ENCODE measurements at regions not wholly inside any gene's neighbourhood (a gene's known extent, or its start where the extent isn't known, plus 50 kb on each side); places are given as distances from the start of the nearest gene placed in this dataset.

DNA sequence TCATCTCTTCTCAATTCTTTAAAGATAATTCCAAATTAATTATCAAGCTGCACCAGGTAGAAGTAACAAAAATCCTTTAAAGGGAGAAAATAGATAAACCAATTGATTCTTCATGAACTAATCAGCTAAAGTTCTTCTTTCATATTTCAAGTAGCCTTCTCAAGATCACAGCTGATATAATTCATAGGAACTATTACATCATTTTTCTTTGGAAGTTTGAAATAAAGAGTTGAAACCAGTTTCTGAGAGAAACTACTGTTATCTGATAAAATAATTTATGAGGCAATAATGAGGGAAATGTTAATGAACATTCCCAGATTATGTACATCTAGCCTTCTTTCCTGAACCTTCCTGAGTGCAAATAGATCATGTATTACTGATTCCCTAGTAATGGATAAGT, 484.9 kb downstream of the METTL4 start:
- in situ Hi-C loops (cut with MboI; ENCODE audit: low sequenced_read_pairs, unreplicated experiment) = no loop called here
- DNase-seq (ENCODE audit: low spot score) = no peak
- TF ChIP-seq, protein P1, sequence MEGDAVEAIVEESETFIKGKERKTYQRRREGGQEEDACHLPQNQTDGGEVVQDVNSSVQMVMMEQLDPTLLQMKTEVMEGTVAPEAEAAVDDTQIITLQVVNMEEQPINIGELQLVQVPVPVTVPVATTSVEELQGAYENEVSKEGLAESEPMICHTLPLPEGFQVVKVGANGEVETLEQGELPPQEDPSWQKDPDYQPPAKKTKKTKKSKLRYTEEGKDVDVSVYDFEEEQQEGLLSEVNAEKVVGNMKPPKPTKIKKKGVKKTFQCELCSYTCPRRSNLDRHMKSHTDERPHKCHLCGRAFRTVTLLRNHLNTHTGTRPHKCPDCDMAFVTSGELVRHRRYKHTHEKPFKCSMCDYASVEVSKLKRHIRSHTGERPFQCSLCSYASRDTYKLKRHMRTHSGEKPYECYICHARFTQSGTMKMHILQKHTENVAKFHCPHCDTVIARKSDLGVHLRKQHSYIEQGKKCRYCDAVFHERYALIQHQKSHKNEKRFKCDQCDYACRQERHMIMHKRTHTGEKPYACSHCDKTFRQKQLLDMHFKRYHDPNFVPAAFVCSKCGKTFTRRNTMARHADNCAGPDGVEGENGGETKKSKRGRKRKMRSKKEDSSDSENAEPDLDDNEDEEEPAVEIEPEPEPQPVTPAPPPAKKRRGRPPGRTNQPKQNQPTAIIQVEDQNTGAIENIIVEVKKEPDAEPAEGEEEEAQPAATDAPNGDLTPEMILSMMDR (IDR thresholded peaks at IDR 0.05; ENCODE audit: borderline replicate concordance, control extremely low read depth, extremely low read depth, insufficient read depth, missing control alignments) = no peak

DNA sequence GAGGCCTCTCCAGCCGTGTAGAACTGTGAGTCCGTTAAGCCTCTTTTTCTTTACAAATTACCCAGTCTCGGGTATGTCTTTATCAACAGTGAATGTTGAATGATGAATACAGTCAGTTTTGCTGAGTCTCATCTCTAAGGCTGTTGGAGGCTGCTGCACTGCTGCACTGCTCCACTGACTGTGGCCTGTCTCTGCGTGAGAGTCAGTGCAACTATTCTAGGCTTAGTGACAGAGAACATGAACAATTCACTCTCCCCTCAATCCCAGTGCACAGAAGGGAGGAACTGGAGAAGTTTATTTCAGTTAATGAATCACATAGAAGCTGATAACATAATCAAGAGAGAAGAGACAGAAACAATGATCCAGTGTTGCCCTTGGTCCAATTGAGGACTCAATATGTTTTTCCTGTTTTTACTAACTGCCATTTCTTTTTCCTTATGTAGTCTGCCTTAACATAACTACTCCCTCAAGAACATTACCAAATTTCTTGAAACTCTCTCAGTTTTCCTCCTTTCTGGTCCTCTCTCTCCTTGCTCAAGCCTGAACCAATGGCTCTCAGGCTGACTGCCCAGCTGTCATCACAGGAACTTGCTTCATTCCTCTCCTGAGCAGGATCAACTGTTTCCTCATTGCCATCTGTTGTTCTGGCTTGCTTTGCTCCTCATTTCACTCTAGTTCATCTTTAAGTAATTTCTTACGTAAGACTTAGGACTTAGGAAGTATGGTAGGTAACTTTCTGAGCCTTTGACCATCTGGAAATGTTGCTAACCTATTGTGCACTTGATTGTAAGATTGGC, 483.2 kb downstream of the METTL4 start:
- TF ChIP-seq, protein P1 (IDR thresholded peaks at IDR 0.05; ENCODE audit: borderline replicate concordance, control extremely low read depth, extremely low read depth, insufficient read depth, missing control alignments) = no peak
- in situ Hi-C loops (cut with MboI; ENCODE audit: low sequenced_read_pairs, unreplicated experiment) = no loop called here
- no peak for DNase-seq (ENCODE audit: low spot score)

DNA sequence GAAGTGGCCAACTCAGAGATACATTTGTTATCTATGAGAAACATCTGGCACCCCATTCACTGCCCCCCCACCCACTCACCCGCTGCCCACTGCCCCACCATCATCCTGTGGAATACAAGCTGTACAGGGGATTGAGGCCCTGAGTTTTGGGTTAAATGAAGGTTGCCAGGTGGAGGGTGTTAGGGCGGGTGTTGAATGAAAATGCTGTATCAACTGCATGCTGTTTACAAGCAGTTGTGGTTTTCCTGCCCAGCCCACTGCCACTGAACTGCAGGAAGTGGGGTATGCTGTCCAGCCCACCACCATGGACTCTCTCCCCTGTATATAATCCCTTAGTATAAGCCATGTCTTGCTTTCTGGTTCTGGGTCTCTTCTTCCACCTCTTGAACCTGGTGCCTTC, 481.9 kb downstream of the METTL4 start:
- in situ Hi-C loops (cut with MboI; ENCODE audit: low sequenced_read_pairs, unreplicated experiment) = no loop called here
- TF ChIP-seq, protein P1 (IDR thresholded peaks at IDR 0.05; ENCODE audit: borderline replicate concordance, control extremely low read depth, extremely low read depth, insufficient read depth, missing control alignments) = no peak
- DNase-seq (ENCODE audit: low spot score) = no peak

DNA sequence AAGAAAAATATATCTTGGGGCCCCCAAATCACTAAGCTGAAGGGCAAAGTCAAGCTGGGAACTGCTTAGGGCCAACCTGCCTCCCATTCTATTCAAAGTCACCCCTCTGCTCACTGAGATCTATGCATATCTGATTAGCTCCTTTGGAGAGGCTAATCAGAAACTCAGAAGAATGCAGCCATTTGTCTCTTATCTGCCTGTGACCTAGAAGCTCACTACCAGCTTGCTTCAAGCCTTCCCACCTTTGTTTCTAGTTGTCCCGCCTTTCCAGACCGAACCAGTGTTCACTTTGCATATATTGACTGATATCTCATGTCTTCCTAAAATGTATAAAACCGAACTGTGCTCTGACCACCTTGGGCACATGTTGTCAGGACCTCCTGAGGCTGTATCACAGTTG, 479.4 kb downstream of the METTL4 start:
- in situ Hi-C loops (cut with MboI; ENCODE audit: low sequenced_read_pairs, unreplicated experiment) = no loop called here
- TF ChIP-seq, protein P1 (IDR thresholded peaks at IDR 0.05; ENCODE audit: borderline replicate concordance, control extremely low read depth, extremely low read depth, insufficient read depth, missing control alignments) = no peak
- no peak for DNase-seq (ENCODE audit: low spot score)

DNA sequence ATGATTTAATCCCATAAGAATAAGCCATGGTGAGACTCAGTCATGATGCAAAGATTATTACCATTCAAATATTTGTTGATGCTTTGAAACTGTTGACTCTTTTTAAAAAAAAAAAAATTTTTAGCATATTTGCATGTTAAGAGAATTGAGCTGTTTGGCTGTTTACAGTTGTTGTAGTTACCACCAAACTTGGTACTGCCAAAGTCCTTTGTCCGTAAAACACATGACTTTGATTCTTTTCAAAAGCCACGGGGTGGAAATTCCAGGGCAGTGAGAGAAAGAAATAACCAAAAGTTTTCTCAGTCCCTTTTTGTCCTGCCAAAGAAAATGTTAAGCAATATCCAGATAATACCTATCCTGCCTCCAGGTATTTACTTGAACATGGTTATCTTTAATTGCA, 474.8 kb downstream of the METTL4 start:
- DNase-seq (ENCODE audit: low spot score) = no peak
- in situ Hi-C loops (cut with MboI; ENCODE audit: low sequenced_read_pairs, unreplicated experiment) = no loop called here
- TF ChIP-seq, protein P1 (IDR thresholded peaks at IDR 0.05; ENCODE audit: borderline replicate concordance, control extremely low read depth, extremely low read depth, insufficient read depth, missing control alignments) = no peak

DNA sequence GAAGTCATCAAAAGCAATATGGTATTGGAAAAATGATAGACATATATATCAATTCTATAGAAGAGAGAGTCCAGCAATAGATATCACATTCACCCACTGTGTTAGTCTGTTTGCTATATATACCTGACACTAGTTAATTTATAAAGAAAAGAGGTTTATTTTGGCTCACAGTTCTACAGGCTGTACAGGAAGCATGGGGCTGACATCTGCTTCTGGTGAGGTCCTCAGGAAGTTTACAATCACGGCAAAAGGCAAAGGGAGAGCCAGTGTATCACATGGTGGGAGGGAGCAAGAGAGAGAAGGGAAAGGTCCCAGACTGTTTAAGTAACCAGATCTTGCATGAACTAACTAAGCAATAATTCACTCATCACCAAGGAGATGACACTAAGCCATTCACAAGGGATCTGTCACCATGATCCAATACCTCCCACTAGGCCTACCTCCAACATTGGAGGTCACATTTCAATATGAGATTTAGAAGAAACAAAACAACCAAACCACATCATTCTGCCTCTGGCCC, 470.6 kb downstream of the METTL4 start:
- DNase-seq (ENCODE audit: low spot score) = no peak
- in situ Hi-C loops (cut with MboI; ENCODE audit: low sequenced_read_pairs, unreplicated experiment) = loop anchor here (25.0 kb wide), 1 partner anchor 437 kb away; no protein-coding TSS in a partner anchor
- TF ChIP-seq, protein P1 (IDR thresholded peaks at IDR 0.05; ENCODE audit: borderline replicate concordance, control extremely low read depth, extremely low read depth, insufficient read depth, missing control alignments) = no peak
